ENCODE measurements at regions not wholly inside any gene's neighbourhood (a gene's known extent, or its start where the extent isn't known, plus 50 kb on each side); places are given as distances from the start of the nearest gene placed in this dataset.

GRCh38 chr5:174516741-174517140, 207.6 kb upstream of the MSX2 start:
- TF ChIP-seq EZH2 (IDR thresholded peaks at IDR 0.05) = no peak
- TF ChIP-seq POLR2AphosphoS5 (IDR thresholded peaks at IDR 0.05; ENCODE audit: borderline replicate concordance, low read depth, low read length) = no peak
- TF ChIP-seq FOXP2 (optimal IDR thresholded peaks at IDR 0.05; ENCODE audit: control extremely low read depth, extremely low read length, insufficient read depth) = no peak
